ENCODE measurements at regions not wholly inside any gene's neighbourhood (a gene's known extent, or its start where the extent isn't known, plus 50 kb on each side); places are given as distances from the start of the nearest gene placed in this dataset.

DNA sequence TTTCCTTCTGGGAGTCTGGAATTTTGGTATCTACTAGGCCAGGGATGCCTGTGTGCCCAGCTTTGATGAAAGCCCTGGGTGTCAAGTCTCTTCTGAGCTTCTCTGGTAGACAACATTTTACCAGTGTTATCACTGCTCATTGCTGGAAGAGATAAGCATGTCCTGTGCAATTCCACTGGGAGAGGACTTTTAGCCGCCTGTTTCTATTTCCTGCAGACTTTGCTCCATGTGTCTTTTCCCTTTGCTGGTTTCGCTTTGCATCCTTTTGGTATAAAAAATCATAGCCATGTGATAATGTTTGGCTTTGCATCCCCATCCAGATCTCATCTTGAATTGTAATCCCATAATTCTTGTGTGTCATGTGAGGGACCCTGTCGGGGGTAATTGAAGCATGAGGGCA lies 163.2 kb downstream of the SLC28A3 start:
- in situ Hi-C loops (cut with MboI; ENCODE audit: low sequenced_read_pairs, unreplicated experiment), result loop anchor here (10.0 kb wide), 1 partner anchor 243 kb away; no protein-coding TSS in a partner anchor
- TF ChIP-seq, protein P1, sequence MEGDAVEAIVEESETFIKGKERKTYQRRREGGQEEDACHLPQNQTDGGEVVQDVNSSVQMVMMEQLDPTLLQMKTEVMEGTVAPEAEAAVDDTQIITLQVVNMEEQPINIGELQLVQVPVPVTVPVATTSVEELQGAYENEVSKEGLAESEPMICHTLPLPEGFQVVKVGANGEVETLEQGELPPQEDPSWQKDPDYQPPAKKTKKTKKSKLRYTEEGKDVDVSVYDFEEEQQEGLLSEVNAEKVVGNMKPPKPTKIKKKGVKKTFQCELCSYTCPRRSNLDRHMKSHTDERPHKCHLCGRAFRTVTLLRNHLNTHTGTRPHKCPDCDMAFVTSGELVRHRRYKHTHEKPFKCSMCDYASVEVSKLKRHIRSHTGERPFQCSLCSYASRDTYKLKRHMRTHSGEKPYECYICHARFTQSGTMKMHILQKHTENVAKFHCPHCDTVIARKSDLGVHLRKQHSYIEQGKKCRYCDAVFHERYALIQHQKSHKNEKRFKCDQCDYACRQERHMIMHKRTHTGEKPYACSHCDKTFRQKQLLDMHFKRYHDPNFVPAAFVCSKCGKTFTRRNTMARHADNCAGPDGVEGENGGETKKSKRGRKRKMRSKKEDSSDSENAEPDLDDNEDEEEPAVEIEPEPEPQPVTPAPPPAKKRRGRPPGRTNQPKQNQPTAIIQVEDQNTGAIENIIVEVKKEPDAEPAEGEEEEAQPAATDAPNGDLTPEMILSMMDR (IDR thresholded peaks at IDR 0.05; ENCODE audit: borderline replicate concordance, control extremely low read depth, extremely low read depth, insufficient read depth, missing control alignments), result no peak
- no peak for DNase-seq (ENCODE audit: low spot score)

DNA sequence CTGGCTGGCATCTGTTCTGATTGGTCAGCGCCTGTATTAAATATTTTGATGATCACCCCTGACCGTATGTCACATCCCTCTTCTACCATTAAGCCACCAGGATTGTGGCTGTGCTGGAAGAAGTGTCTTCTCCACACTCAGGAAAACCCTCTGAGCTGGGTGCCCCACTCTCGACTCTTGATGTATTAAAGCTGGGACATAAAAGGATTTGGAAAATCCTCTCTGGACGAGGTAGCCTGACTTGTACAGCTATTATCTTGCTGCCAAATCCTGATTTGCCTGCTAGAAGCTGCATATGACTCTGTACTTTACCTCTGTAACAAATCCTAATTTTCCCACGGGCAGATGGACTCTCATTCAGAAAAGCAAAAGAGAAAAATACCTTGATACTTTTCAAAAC lies 161.0 kb downstream of the SLC28A3 start:
- TF ChIP-seq, protein P1 (IDR thresholded peaks at IDR 0.05; ENCODE audit: borderline replicate concordance, control extremely low read depth, extremely low read depth, insufficient read depth, missing control alignments), result no peak
- in situ Hi-C loops (cut with MboI; ENCODE audit: low sequenced_read_pairs, unreplicated experiment), result loop anchor here (10.0 kb wide), 1 partner anchor 245 kb away; no protein-coding TSS in a partner anchor
- DNase-seq (ENCODE audit: low spot score), result no peak

DNA sequence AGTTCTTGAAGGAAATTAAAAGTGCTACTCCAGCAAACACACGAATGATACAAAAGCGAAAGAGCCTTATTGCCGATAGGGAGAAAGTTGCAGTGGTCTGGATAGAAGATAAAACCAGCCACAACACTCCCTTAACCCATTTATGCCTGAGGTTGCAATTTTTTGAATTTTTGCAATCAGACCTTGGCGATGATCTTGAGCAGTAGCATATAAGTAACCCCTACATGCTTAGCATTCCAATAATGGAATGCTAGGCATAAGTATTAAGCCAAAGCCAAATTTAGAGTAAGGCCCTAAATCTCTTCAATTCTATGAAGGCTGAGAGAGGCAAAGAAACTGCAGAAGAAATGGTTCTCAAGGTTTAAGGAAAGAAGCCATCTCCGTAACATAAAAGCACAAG lies 153.5 kb downstream of the SLC28A3 start:
- TF ChIP-seq, protein P1 (IDR thresholded peaks at IDR 0.05; ENCODE audit: borderline replicate concordance, control extremely low read depth, extremely low read depth, insufficient read depth, missing control alignments), result no peak
- in situ Hi-C loops (cut with MboI; ENCODE audit: low sequenced_read_pairs, unreplicated experiment), result no loop called here
- DNase-seq (ENCODE audit: low spot score), result no peak

DNA sequence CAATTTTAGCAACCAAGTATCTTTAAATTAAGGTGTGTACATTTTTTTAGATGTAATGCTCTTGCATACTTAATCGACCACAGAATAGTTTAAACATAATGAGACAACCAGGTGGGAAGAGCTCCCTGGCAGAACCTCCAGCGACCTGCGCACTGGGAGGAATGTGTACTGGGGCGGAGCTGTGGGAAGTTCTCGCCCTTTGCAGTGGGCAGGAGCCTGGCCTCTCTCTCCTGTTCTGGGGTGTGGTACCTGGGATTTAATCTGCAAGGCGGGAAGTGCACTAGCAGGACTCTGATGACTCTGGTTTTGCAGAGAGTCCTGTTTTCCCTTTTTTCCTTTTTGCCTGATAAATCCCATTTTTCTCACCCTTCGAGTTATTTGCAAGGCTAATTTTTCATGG lies 150.7 kb downstream of the SLC28A3 start:
- DNase-seq (ENCODE audit: low spot score), result no peak
- in situ Hi-C loops (cut with MboI; ENCODE audit: low sequenced_read_pairs, unreplicated experiment), result no loop called here
- TF ChIP-seq, protein P1 (IDR thresholded peaks at IDR 0.05; ENCODE audit: borderline replicate concordance, control extremely low read depth, extremely low read depth, insufficient read depth, missing control alignments), result no peak

DNA sequence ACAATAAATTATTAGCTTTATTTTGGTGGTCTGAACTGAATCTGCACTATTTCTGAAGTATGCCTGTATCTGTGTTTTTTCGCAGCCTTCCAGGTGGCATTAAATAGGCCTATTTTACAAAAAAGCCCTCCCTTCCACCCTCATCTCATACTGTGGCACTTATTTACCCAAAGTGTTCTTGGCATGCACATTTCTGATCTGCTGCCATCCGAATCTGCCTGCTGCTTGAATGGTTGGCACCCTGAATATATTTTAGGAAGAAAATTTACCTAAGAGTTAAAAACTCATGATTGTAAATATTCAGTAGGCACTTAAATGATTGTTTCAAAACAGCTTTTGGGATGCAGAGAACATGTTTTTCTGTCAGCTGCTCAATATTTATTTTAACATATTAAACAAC lies 150.1 kb downstream of the SLC28A3 start:
- in situ Hi-C loops (cut with MboI; ENCODE audit: low sequenced_read_pairs, unreplicated experiment), result no loop called here
- no peak for DNase-seq (ENCODE audit: low spot score)
- TF ChIP-seq, protein P1 (IDR thresholded peaks at IDR 0.05; ENCODE audit: borderline replicate concordance, control extremely low read depth, extremely low read depth, insufficient read depth, missing control alignments), result no peak

DNA sequence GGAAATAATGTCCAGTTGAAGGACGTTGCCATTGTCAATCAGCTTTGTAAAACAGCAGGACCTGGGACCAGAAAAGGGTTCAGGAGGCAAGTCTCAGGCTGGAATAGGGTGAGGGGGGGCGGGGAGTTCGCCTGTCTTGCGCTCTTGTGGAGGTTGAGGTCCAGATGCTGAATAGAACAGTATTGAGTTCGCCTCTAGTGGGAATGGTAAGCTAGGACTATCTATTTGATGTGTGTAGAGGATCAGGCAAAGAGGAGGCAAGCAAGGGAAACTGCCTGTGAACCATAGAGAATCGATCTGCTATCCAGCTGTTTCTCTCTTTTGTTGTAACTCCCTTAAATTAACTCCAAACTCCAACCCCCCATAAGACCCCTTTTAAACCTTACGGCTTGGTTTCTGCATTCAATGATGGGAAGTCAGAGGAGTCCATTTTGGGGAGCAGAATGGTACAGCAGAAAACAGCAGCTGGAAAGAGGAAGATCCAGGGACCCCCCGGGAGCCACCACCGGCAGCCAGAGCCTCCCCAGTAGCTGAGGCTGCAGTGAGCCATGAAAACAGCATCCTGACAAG lies 133.7 kb downstream of the SLC28A3 start:
- TF ChIP-seq, protein P1 (IDR thresholded peaks at IDR 0.05; ENCODE audit: borderline replicate concordance, control extremely low read depth, extremely low read depth, insufficient read depth, missing control alignments), result no peak
- no peak for DNase-seq (ENCODE audit: low spot score)
- in situ Hi-C loops (cut with MboI; ENCODE audit: low sequenced_read_pairs, unreplicated experiment), result no loop called here

Data from GM13976 (cell line).